Breast epithelium (tissue), 4 donors: ENCODE measurements at regions not wholly inside any gene's neighbourhood (a gene's known extent, or its start where the extent isn't known, plus 50 kb on each side); places are given as distances from the start of the nearest gene placed in this dataset.

Experiments used
- DNase-seq, 2 donors: peaks; one replicate each; pipeline ENCODE4 v3.0.0-alpha.2; 2019; ENCODE audit warnings: low spot score in 2 of 2
- H3K27ac ChIP-seq, 2 donors: fragments of 200-600 bp; sonication (generic) in 1 of 2; one replicate each; pipeline ENCODE4 v1.5.1; 2016 to 2019; ENCODE audit warnings: mild to moderate bottlenecking in 1 of 2
- H3K27me3 ChIP-seq, 2 donors: fragments of 200-600 bp; sonication (generic) in 1 of 2; one replicate each; pipeline versions ENCODE4 v1.5.1 to v1.6.0; 2017 to 2019; ENCODE audit warnings: control low read depth in 1 of 2, mild to moderate bottlenecking in 1 of 2
- H3K36me3 ChIP-seq: fragments of 200-600 bp; one replicate; pipeline ENCODE4 v1.5.1; 2019
- H3K4me1 ChIP-seq, 2 donors: fragments of 200-600 bp; sonication (generic); one replicate each; pipeline ENCODE4 v1.5.1; 2016 to 2019; ENCODE audit warnings: control low read depth in 1 of 2
- H3K4me3 ChIP-seq, 3 donors: fragments of 200-600 bp; sonication (generic); 1 replicate in 2 of 3; 2 replicates in 1 of 3; pipeline ENCODE4 v1.5.1; 2016 to 2019; ENCODE audit warnings: mild to moderate bottlenecking in 3 of 3, moderate library complexity in 2 of 3
- H3K9me3 ChIP-seq, 2 donors: fragments of 200-600 bp; sonication (generic) in 1 of 2; one replicate each; pipeline ENCODE4 v1.5.1; 2016 to 2019; ENCODE audit warnings: control low read depth in 1 of 2
- CTCF ChIP-seq, 3 donors: fragments of 450-650 bp; IDR thresholded peaks; one replicate each; pipeline ENCODE4 v1.5.1; 2016 to 2017; ENCODE audit warnings: antibody characterized with exemption in 3 of 3, mild to moderate bottlenecking in 3 of 3, moderate library complexity in 3 of 3
- POLR2A ChIP-seq: fragments of 450-650 bp; IDR thresholded peaks from one replicate; pipeline ENCODE4 v1.6.1; 2016; ENCODE audit warnings: antibody characterized with exemption, mild to moderate bottlenecking, moderate library complexity
- POLR2AphosphoS5 ChIP-seq, 3 donors: sonication (generic); formaldehyde crosslinking; IDR thresholded peaks; one replicate each; pipeline ENCODE4 v1.6.1; 2017; ENCODE audit warnings: antibody characterized with exemption in 3 of 3
- intact Hi-C: fragments of 100-400 bp; cut with DNase I; formaldehyde crosslinking; loops from one replicate; pipeline ENCODE4 v1.15.1; 2023; ENCODE audit warnings: low total_unique reads

GRCh38 chr6:76703786-76704185, 631.3 kb upstream of the IMPG1 start:
- DNase-seq = no peak
- TF ChIP-seq POLR2AphosphoS5 (IDR thresholded peaks at IDR 0.05) (no peak), POLR2A (no peak), CTCF (IDR thresholded peaks at IDR 0.05) (no peak)
- Histone ChIP-seq H3K27me3 (no peaks in the 10 kb centered on the region), H3K4me1 (no peaks in the 10 kb centered on the region), H3K9me3 (no peaks in the 10 kb centered on the region), H3K36me3 (no peaks in the 10 kb centered on the region), H3K27ac (no peak overlapping the region), H3K4me3 (no peak overlapping the region)
- intact Hi-C loops = no loop called here

- DNase-seq = no peak
- no peaks in the 10 kb centered on the region for H3K36me3 ChIP-seq
- no peak overlapping the region for H3K4me3 ChIP-seq
- H3K9me3 ChIP-seq = no peaks in the 10 kb centered on the region
- H3K27me3 ChIP-seq = no peaks in the 10 kb centered on the region
- intact Hi-C loops = no loop called here
- H3K27ac ChIP-seq = no peak overlapping the region
- TF ChIP-seq CTCF (IDR thresholded peaks at IDR 0.05) (no peak), POLR2A (no peak), POLR2AphosphoS5 (IDR thresholded peaks at IDR 0.05) (no peak)
- no peaks in the 10 kb centered on the region for H3K4me1 ChIP-seq
These were observed 630.8 kb upstream of the IMPG1 start for GRCh38 chr6:76703285-76703684.

- TF ChIP-seq POLR2AphosphoS5 (IDR thresholded peaks at IDR 0.05) = no peak
- no peak for TF ChIP-seq POLR2A
- TF ChIP-seq CTCF (IDR thresholded peaks at IDR 0.05) = no peak
- DNase-seq = no peak
- Histone ChIP-seq H3K27ac (no peak overlapping the region), H3K27me3 (no peaks in the 10 kb centered on the region), H3K4me3 (no peak overlapping the region), H3K9me3 (no peaks in the 10 kb centered on the region), H3K36me3 (no peaks in the 10 kb centered on the region), H3K4me1 (no peaks in the 10 kb centered on the region)
- intact Hi-C loops = no loop called here
These were observed 629.7 kb upstream of the IMPG1 start for GRCh38 chr6:76702187-76702586.

- Histone ChIP-seq H3K4me3 (no peak overlapping the region), H3K4me1 (no peaks in the 10 kb centered on the region), H3K27me3 (no peaks in the 10 kb centered on the region), H3K36me3 (no peaks in the 10 kb centered on the region), H3K9me3 (no peaks in the 10 kb centered on the region), H3K27ac (no peak overlapping the region)
- DNase-seq = no peak
- no peak for TF ChIP-seq POLR2A
- intact Hi-C loops = no loop called here
These were observed 629.1 kb upstream of the IMPG1 start for GRCh38 chr6:76701610-76702009.

GRCh38 chr6:76697585-76697984, 625.1 kb upstream of the IMPG1 start:
- Histone ChIP-seq H3K4me1 (no peaks in the 10 kb centered on the region), H3K36me3 (no peaks in the 10 kb centered on the region), H3K4me3 (no peak overlapping the region), H3K9me3 (no peaks in the 10 kb centered on the region), H3K27ac (no peak overlapping the region), H3K27me3 (no peaks in the 10 kb centered on the region)
- intact Hi-C loops = no loop called here
- TF ChIP-seq CTCF (IDR thresholded peaks at IDR 0.05) (no peak), POLR2A (no peak), POLR2AphosphoS5 (IDR thresholded peaks at IDR 0.05) (no peak)
- DNase-seq = no peak

GRCh38 chr6:76694795-76695194, 622.3 kb upstream of the IMPG1 start:
- H3K9me3 ChIP-seq = no peaks in the 10 kb centered on the region
- intact Hi-C loops = no loop called here
- TF ChIP-seq POLR2AphosphoS5 (IDR thresholded peaks at IDR 0.05) (no peak), POLR2A (no peak), CTCF (IDR thresholded peaks at IDR 0.05) (no peak)
- no peaks in the 10 kb centered on the region for H3K36me3 ChIP-seq
- DNase-seq = no peak
- H3K4me3 ChIP-seq = no peak overlapping the region
- H3K27me3 ChIP-seq = no peaks in the 10 kb centered on the region
- H3K4me1 ChIP-seq = no peaks in the 10 kb centered on the region
- no peak overlapping the region for H3K27ac ChIP-seq
